ENCODE measurements at regions not wholly inside any gene's neighbourhood (a gene's known extent, or its start where the extent isn't known, plus 50 kb on each side); places are given as distances from the start of the nearest gene placed in this dataset.

DNA sequence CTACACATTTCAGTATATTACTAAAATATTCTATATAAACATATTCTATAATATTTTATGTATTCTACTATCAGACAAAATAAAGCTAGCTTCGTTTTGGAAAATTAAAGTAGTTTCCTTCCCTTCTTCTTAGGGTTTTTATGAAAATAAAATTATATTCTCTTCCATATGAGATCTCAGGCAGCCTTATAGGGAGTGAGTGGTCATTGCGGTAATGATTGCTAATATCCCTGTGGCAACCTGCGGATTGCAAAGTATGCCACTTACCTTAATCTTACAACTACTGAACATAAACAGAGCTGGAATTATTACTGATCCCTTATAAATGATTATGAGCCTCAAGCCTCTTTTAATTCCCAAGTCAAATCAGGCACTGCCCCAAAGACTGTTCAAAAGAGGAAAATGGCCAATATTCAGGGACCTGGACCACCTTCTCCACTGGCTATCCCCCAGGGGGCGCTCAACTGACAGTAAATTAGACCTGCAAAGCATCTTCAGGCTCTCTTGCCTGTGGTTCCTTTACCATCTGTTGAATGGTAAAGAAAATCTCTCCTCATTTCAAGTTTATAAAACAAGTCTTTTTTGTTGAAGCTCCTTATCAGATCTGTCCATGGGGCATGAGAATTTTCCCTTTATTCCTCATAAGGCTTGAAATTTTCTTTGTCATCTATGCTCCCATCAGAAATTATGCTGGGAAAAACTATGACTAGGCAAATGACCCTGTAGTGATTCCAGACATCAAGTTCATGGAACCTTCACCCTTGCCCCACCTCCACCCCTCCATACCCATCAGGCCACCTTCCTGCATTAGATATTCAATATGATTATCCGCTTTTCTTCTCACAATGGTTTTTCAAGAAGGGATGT lies 163.9 kb downstream of the CEMIP2 start:
- TF ChIP-seq POLR2A (IDR thresholded peaks at IDR 0.05) (no peak), EP300 (IDR thresholded peaks at IDR 0.05) (no peak), POLR2AphosphoS5 (IDR thresholded peaks at IDR 0.05) (no peak)
- TF ChIP-seq, protein P1, sequence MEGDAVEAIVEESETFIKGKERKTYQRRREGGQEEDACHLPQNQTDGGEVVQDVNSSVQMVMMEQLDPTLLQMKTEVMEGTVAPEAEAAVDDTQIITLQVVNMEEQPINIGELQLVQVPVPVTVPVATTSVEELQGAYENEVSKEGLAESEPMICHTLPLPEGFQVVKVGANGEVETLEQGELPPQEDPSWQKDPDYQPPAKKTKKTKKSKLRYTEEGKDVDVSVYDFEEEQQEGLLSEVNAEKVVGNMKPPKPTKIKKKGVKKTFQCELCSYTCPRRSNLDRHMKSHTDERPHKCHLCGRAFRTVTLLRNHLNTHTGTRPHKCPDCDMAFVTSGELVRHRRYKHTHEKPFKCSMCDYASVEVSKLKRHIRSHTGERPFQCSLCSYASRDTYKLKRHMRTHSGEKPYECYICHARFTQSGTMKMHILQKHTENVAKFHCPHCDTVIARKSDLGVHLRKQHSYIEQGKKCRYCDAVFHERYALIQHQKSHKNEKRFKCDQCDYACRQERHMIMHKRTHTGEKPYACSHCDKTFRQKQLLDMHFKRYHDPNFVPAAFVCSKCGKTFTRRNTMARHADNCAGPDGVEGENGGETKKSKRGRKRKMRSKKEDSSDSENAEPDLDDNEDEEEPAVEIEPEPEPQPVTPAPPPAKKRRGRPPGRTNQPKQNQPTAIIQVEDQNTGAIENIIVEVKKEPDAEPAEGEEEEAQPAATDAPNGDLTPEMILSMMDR (IDR thresholded peaks at IDR 0.05), result peak; percentile 54 to 71 (median 61)

Measured in sigmoid colon (tissue), 4 donors.